NOMO-1 treated with DMSO at 0.1 percent for 48 hours (cell line): ENCODE measurements at regions not wholly inside any gene's neighbourhood (a gene's known extent, or its start where the extent isn't known, plus 50 kb on each side); places are given as distances from the start of the nearest gene placed in this dataset.
"Not testable (repeated sequence)": the region's sequence is repeated elsewhere in the genome, so short reads cannot be mapped to it uniquely, and the experiment has no call there.

Experiments
- DNase-seq: peaks from one replicate; lab custom pipeline; 2025; ENCODE audit not compliant: unreplicated experiment; lab: John Stamatoyannopoulos, UW

GRCh38 chr11:3445535-3445934 lies 66.6 kb upstream of the ZNF195 start:
- not testable (repeated sequence) for DNase-seq

- DNase-seq = not testable (repeated sequence)
Measured at GRCh38 chr11:3444420-3444744, 65.4 kb upstream of the ZNF195 start.

DNA sequence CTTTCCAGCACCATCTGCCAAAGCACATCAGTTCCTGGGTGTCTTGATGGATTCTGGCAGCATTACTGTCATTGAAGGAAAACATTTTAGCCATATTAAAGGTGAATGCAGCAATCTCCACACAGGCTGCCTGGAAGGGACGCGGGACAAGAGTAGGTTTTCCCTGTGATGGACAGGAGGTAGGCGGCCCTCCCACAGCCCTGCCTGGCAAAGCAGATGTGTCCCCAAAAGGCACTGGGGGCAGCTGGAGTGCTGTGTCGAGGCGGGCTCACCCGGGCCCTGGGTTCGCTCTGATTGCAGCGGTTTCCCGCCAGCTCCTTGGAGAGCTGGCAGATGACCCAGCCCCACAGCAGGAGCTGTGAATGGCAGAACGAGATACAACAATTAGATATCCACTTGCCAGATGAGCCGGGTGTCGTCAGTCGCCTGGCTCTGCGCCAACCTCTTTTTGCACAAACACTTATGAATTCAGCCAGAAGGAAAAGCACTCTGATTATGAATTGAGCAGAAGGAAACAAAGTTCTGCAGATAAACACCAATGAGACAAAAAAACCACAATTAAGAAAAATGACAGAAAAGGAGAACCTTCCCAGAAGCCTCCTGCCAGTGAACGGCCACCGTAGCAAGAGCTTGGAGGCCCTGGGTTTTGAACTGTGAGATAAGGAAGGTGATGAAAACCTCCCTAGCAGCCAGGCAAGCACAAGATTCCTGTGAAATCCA lies 64.9 kb upstream of the ZNF195 start:
- not testable (repeated sequence) for DNase-seq

GRCh38 chr11:3437441-3437840 lies 58.5 kb upstream of the ZNF195 start:
- DNase-seq = peak; percentile 39

GRCh38 chr11:3434976-3435375 lies 56.0 kb upstream of the ZNF195 start:
- DNase-seq = no peak

- not testable (repeated sequence) for DNase-seq
Measured at GRCh38 chr11:3429191-3429590, 50.2 kb upstream of the ZNF195 start.
